Endothelial cell of umbilical vein (primary cell): ENCODE measurements at regions not wholly inside any gene's neighbourhood (a gene's known extent, or its start where the extent isn't known, plus 50 kb on each side); places are given as distances from the start of the nearest gene placed in this dataset.
A peak's percentile ranks its signal among the peaks of the same experiment; 100 is the strongest.

Experiments
- BruUV-seq: library from RNA; stranded (reverse); fragments of 400-500 nt; replicated peaks from 2 replicates; lab custom pipeline; 2021; lab: Mats Ljungman, UMichigan
- CTCF ChIA-PET: fragments of 300-600, 350-600 bp; sonication (Branson Sonifier 250); formaldehyde crosslinking; loops from one replicate; lab custom pipeline; 2021; ENCODE audit warnings: antibody characterized with exemption, inconsistent platforms; lab: Charles Lee
- POLR2A ChIA-PET: fragments of 300-600, 350-600 bp; sonication (Branson Sonifier 250); formaldehyde crosslinking; loops from one replicate; lab custom pipeline; 2021; ENCODE audit warnings: antibody characterized with exemption, inconsistent platforms; lab: Charles Lee
- DNase-seq: peaks from one replicate; pipeline ENCODE4 v3.0.0-alpha.2; 2011; ENCODE audit warnings: low read depth, low spot score
- FAIRE-seq: peaks from 2 replicates; lab custom pipeline; 2011; peaks lifted over from hg19 to GRCh38; lab: Jason Lieb, UNC
- H2AFZ ChIP-seq: 2 replicates; pipeline ENCODE4 v1.6.0; 2012; ENCODE audit warnings: low read depth, low read length, control low read depth, inconsistent platforms
- H3K27ac ChIP-seq: 2 replicates; pipeline ENCODE4 v1.5.1; 2011; ENCODE audit warnings: low read depth, mild to moderate bottlenecking, control low read depth, low read length, moderate library complexity; ENCODE audit not compliant: insufficient read depth
- H3K27me3 ChIP-seq, 2 experiments: 2 replicates each; pipeline versions ENCODE4 v1.6.0 to v1.6.1; 2011; ENCODE audit warnings: low read length in 2 of 2, mixed read lengths in 1 of 2; ENCODE audit not compliant: control insufficient read depth in 2 of 2, insufficient read depth in 2 of 2
- H3K36me3 ChIP-seq, 2 experiments: 2 replicates in 1 of 2; 3 replicates in 1 of 2; pipeline ENCODE4 v1.5.1; 2011; ENCODE audit warnings: low read length in 2 of 2, mild to moderate bottlenecking in 1 of 2, moderate library complexity in 1 of 2; ENCODE audit not compliant: control insufficient read depth in 2 of 2, insufficient read depth in 2 of 2; ENCODE audit errors: extremely low read depth in 1 of 2
- H3K4me1 ChIP-seq: 3 replicates; pipeline ENCODE4 v1.5.1; 2011; ENCODE audit warnings: mild to moderate bottlenecking, low read length; ENCODE audit not compliant: control insufficient read depth, insufficient read depth; ENCODE audit errors: extremely low read depth
- H3K4me2 ChIP-seq: 2 replicates; pipeline ENCODE4 v1.6.1; 2011; ENCODE audit warnings: low read length, control low read depth, mixed read lengths; ENCODE audit not compliant: insufficient read depth
- H3K4me3 ChIP-seq, 3 experiments: fragments of 200-600 bp in 1 of 3; sonication (generic), shearing (Covaris generic) in 1 of 3; replicated peaks in 1 of 3; 2 replicates each; pipeline ENCODE4 v1.5.1; 2011 to 2016; ENCODE audit warnings: control low read depth in 3 of 3, low read length in 3 of 3, mild to moderate bottlenecking in 2 of 3, inconsistent platforms in 1 of 3, low read depth in 1 of 3, moderate library complexity in 1 of 3; ENCODE audit not compliant: insufficient read depth in 1 of 3
- H3K79me2 ChIP-seq: 2 replicates; pipeline ENCODE4 v1.6.0; 2012; ENCODE audit warnings: low read length, inconsistent platforms; ENCODE audit not compliant: control insufficient read depth, insufficient read depth
- H3K9ac ChIP-seq: replicated peaks from 2 replicates; pipeline ENCODE3; 2011; ENCODE audit warnings: low read length, control low read depth; ENCODE audit not compliant: insufficient read depth; ENCODE audit errors: extremely low read depth
- H3K9me1 ChIP-seq: replicated peaks from 3 replicates; pipeline ENCODE4 v1.6.0; 2011; ENCODE audit warnings: mild to moderate bottlenecking, low read length; ENCODE audit not compliant: control insufficient read depth, insufficient read depth; ENCODE audit errors: extremely low read depth
- H3K9me3 ChIP-seq: replicated peaks from 2 replicates; pipeline ENCODE4 v1.5.1; 2012; ENCODE audit warnings: low read length, inconsistent platforms; ENCODE audit not compliant: control insufficient read depth, insufficient read depth
- H4K20me1 ChIP-seq: replicated peaks from 2 replicates; pipeline ENCODE3; 2011; ENCODE audit warnings: mild to moderate bottlenecking, low read length; ENCODE audit not compliant: control insufficient read depth, insufficient read depth; ENCODE audit errors: extremely low read depth
- EZH2 ChIP-seq: IDR thresholded peaks from 2 replicates; pipeline ENCODE4 v1.6.1; 2012; ENCODE audit warnings: borderline replicate concordance, low read depth, mild to moderate bottlenecking, moderate library complexity, low read length, inconsistent platforms; ENCODE audit not compliant: severe bottlenecking
- FOS ChIP-seq: IDR thresholded peaks from 2 replicates; pipeline ENCODE4 v1.6.1; 2011; ENCODE audit warnings: mild to moderate bottlenecking, low read length, moderate library complexity, borderline replicate concordance; ENCODE audit not compliant: insufficient read depth
- GATA2 ChIP-seq: IDR thresholded peaks from 2 replicates; pipeline ENCODE4 v1.7.0; 2011; ENCODE audit warnings: low read depth, mild to moderate bottlenecking, moderate library complexity, mixed read lengths, low read length; ENCODE audit not compliant: insufficient read length, insufficient read depth
- JUN ChIP-seq: IDR thresholded peaks from 2 replicates; pipeline ENCODE4 v1.6.1; 2011; ENCODE audit warnings: borderline replicate concordance, low read depth; ENCODE audit not compliant: insufficient read length, insufficient read depth
- MAX ChIP-seq: IDR thresholded peaks from 2 replicates; pipeline ENCODE4 v1.6.1; 2011; ENCODE audit not compliant: insufficient read depth, insufficient read length
- MYC ChIP-seq: IDR thresholded peaks from one replicate; pipeline ENCODE4 v1.6.1; 2011; ENCODE audit warnings: mild to moderate bottlenecking, low read depth, low read length
- POLR2A ChIP-seq: IDR thresholded peaks from 2 replicates; pipeline ENCODE4 v1.6.1; 2012; ENCODE audit warnings: low read depth, mild to moderate bottlenecking, control low read depth, low read length
- POLR2AphosphoS5 ChIP-seq: IDR thresholded peaks from 2 replicates; pipeline ENCODE4 v1.6.1; 2012; ENCODE audit warnings: low read depth, mild to moderate bottlenecking, control low read depth, low read length, moderate library complexity; ENCODE audit not compliant: insufficient read depth
- dilution Hi-C: fragments of 300-500 bp; cut with MboI; formaldehyde crosslinking; loops from one replicate; pipeline ENCODE4 v1.15.0; 2019; ENCODE audit warnings: low sequenced_read_pairs; ENCODE audit not compliant: extremely low pct_ligation_motif_present
- intact Hi-C: fragments of 100-400 bp; cut with micrococcal nuclease; formaldehyde crosslinking; loops from one replicate; pipeline ENCODE4 v1.10.0; 2022
- TF ChIP-seq, protein P1 (sequence below), 2 donors: IDR thresholded peaks; 1 replicate in 1 of 2; 2 replicates in 1 of 2; pipeline ENCODE4 v1.5.1; 2011; ENCODE audit warnings: low read length in 2 of 2, mild to moderate bottlenecking in 2 of 2, moderate library complexity in 2 of 2, control low read depth in 1 of 2, inconsistent platforms in 1 of 2, low read depth in 1 of 2; ENCODE audit not compliant: insufficient read depth in 1 of 2; ENCODE audit errors: extremely low read depth in 1 of 2

- CTCF ChIA-PET: no interaction called here
- intact Hi-C loops: no loop called here
- H4K20me1 ChIP-seq: no peaks in the 10 kb centered on the region
- H3K4me2 ChIP-seq: no peak overlapping the region
- H3K36me3 ChIP-seq: no peaks in the 10 kb centered on the region
- no peak overlapping the region for H3K27ac ChIP-seq
- H3K79me2 ChIP-seq: no peaks in the 10 kb centered on the region
- no peaks in the 10 kb centered on the region for H3K9me3 ChIP-seq
- H3K4me1 ChIP-seq: no peaks in the 10 kb centered on the region
- no peaks in the 10 kb centered on the region for H3K9me1 ChIP-seq
- TF ChIP-seq EZH2 (no peak), POLR2AphosphoS5 (no peak), MYC (no peak), MAX (no peak), GATA2 (no peak), JUN (no peak), POLR2A (no peak), FOS (no peak)
- TF ChIP-seq, protein P1, sequence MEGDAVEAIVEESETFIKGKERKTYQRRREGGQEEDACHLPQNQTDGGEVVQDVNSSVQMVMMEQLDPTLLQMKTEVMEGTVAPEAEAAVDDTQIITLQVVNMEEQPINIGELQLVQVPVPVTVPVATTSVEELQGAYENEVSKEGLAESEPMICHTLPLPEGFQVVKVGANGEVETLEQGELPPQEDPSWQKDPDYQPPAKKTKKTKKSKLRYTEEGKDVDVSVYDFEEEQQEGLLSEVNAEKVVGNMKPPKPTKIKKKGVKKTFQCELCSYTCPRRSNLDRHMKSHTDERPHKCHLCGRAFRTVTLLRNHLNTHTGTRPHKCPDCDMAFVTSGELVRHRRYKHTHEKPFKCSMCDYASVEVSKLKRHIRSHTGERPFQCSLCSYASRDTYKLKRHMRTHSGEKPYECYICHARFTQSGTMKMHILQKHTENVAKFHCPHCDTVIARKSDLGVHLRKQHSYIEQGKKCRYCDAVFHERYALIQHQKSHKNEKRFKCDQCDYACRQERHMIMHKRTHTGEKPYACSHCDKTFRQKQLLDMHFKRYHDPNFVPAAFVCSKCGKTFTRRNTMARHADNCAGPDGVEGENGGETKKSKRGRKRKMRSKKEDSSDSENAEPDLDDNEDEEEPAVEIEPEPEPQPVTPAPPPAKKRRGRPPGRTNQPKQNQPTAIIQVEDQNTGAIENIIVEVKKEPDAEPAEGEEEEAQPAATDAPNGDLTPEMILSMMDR (IDR thresholded peaks at IDR 0.05; ENCODE audit: extremely low read depth in 1 of 2, insufficient read depth in 1 of 2, low read depth in 1 of 2, low read length in 2 of 2): no peak
- peak; percentile 47 for FAIRE-seq
- H2AFZ ChIP-seq: no peak overlapping the region
- no peaks in the 10 kb centered on the region for H3K27me3 ChIP-seq
- POLR2A ChIA-PET: no interaction called here
- no peak overlapping the region for H3K4me3 ChIP-seq
- DNase-seq: no peak
- BruUV-seq: no TSS peak
- dilution Hi-C loops: no loop called here
- no peak overlapping the region for H3K9ac ChIP-seq
These were observed 395.2 kb downstream of the MID1IP1 start for GRCh38 chrX:39196192-39197102.
